H1 (cell line): ENCODE measurements at regions not wholly inside any gene's neighbourhood (a gene's known extent, or its start where the extent isn't known, plus 50 kb on each side); places are given as distances from the start of the nearest gene placed in this dataset.

ENCODE experiments used
- CTCF ChIA-PET: fragments of 300-600 bp; sonication (Branson Sonifier 250); formaldehyde crosslinking; loops from one replicate; lab custom pipeline; 2021; ENCODE audit not compliant: partially characterized antibody; lab: Charles Lee
- POLR2A ChIA-PET: fragments of 300-600 bp; sonication (Branson Sonifier 250); formaldehyde crosslinking; loops from one replicate; lab custom pipeline; 2021; ENCODE audit warnings: inconsistent platforms; ENCODE audit not compliant: partially characterized antibody; lab: Charles Lee
- DNase-seq, 2 experiments: peaks; one replicate each; pipeline versions ENCODE4 v3.0.0 to v3.0.0-alpha.2; 2010 to 2022; ENCODE audit warnings: low spot score in 2 of 2, low read depth in 1 of 2, mixed read lengths in 1 of 2
- FAIRE-seq: peaks from 2 replicates; lab custom pipeline; 2011; peaks lifted over from hg19 to GRCh38; lab: Jason Lieb, UNC
- H2AFZ ChIP-seq: 2 replicates; pipeline ENCODE4 v1.8.1; 2012; ENCODE audit warnings: low read length, inconsistent platforms
- H2AK5ac ChIP-seq: 2 replicates; pipeline ENCODE4 v1.6.1; 2013; ENCODE audit warnings: low read depth, low read length
- H2BK120ac ChIP-seq: replicated peaks from 2 replicates; pipeline ENCODE3; 2013; ENCODE audit warnings: low read depth, low read length, inconsistent platforms
- H2BK12ac ChIP-seq: 2 replicates; pipeline ENCODE4 v1.6.1; 2013; ENCODE audit warnings: low read depth, low read length
- H2BK15ac ChIP-seq: 2 replicates; pipeline ENCODE4 v1.6.1; 2013; ENCODE audit warnings: low read length
- H2BK20ac ChIP-seq: 2 replicates; pipeline ENCODE4 v1.6.1; 2013; ENCODE audit warnings: low read length
- H2BK5ac ChIP-seq: 2 replicates; pipeline ENCODE4 v1.6.1; 2013; ENCODE audit warnings: low read depth, low read length
- H3K14ac ChIP-seq: 2 replicates; pipeline ENCODE4 v1.6.1; 2013; ENCODE audit warnings: inconsistent platforms; ENCODE audit not compliant: insufficient read length
- H3K18ac ChIP-seq: 2 replicates; pipeline ENCODE4 v1.6.1; 2013; ENCODE audit warnings: low read length; ENCODE audit errors: extremely low read depth
- H3K23ac ChIP-seq: 2 replicates; pipeline ENCODE4 v1.6.1; 2013; ENCODE audit warnings: inconsistent platforms; ENCODE audit not compliant: insufficient read length
- H3K23me2 ChIP-seq: 2 replicates; pipeline ENCODE4 v1.6.1; 2013; ENCODE audit warnings: low read depth, low read length
- H3K27ac ChIP-seq: 2 replicates; pipeline ENCODE4 v1.6.1; 2011; ENCODE audit warnings: low read depth, low read length, inconsistent platforms
- H3K27me3 ChIP-seq, 4 experiments: replicated peaks in 1 of 4; 1 replicate in 1 of 4; 2 replicates in 3 of 4; pipeline versions ENCODE4 v1.6.1 to v1.8.1; 2011 to 2013; ENCODE audit warnings: low read length in 3 of 4, mild to moderate bottlenecking in 3 of 4, inconsistent platforms in 2 of 4, mixed read lengths in 2 of 4, moderate library complexity in 1 of 4; ENCODE audit not compliant: control insufficient read depth in 3 of 4, insufficient read depth in 3 of 4; ENCODE audit errors: extremely low read depth in 1 of 4
- H3K36me3 ChIP-seq, 4 experiments: 2 replicates each; pipeline versions ENCODE4 v1.6.1 to v1.8.1; 2011 to 2013; ENCODE audit warnings: mild to moderate bottlenecking in 4 of 4, low read length in 3 of 4, moderate library complexity in 2 of 4, control low read depth in 1 of 4, inconsistent platforms in 1 of 4; ENCODE audit not compliant: insufficient read depth in 4 of 4, control insufficient read depth in 2 of 4
- H3K4ac ChIP-seq: replicated peaks from 2 replicates; pipeline ENCODE3; 2013; ENCODE audit warnings: low read length, low read depth, mixed read lengths, inconsistent platforms; ENCODE audit not compliant: insufficient read length
- H3K4me1 ChIP-seq, 4 experiments: replicated peaks in 1 of 4; 1 replicate in 1 of 4; 2 replicates in 3 of 4; pipeline versions ENCODE4 v1.6.1 to v1.8.1; 2011 to 2013; ENCODE audit warnings: low read length in 3 of 4, inconsistent platforms in 2 of 4, mixed read lengths in 1 of 4; ENCODE audit not compliant: insufficient read depth in 4 of 4, control insufficient read depth in 3 of 4
- H3K4me2 ChIP-seq, 2 experiments: 2 replicates each; pipeline versions ENCODE4 v1.6.1 to v1.8.1; 2011 to 2013; ENCODE audit warnings: low read depth in 2 of 2, low read length in 2 of 2, control low read depth in 1 of 2, inconsistent platforms in 1 of 2, mild to moderate bottlenecking in 1 of 2; ENCODE audit not compliant: insufficient read depth in 1 of 2
- H3K4me3 ChIP-seq, 4 experiments: fragments of 200-600, 300-600 bp in 1 of 4; sonication (generic), shearing (Covaris generic), sonication (Bioruptor Twin) in 1 of 4; 2 replicates each; pipeline versions ENCODE4 v1.5.1 to v1.8.1; 2011 to 2016; ENCODE audit warnings: low read length in 4 of 4, low read depth in 3 of 4, control low read depth in 2 of 4, inconsistent platforms in 2 of 4, mild to moderate bottlenecking in 2 of 4, mixed read lengths in 1 of 4, moderate library complexity in 1 of 4; ENCODE audit not compliant: insufficient read depth in 2 of 4; ENCODE audit errors: extremely low read depth in 1 of 4
- H3K56ac ChIP-seq: replicated peaks from 2 replicates; pipeline ENCODE3; 2013; ENCODE audit warnings: low read depth, mild to moderate bottlenecking, mixed read lengths, low read length, inconsistent platforms; ENCODE audit not compliant: insufficient read length
- H3K79me1 ChIP-seq: 2 replicates; pipeline ENCODE4 v1.6.1; 2013; ENCODE audit warnings: low read depth, low read length, control low read depth
- H3K79me2 ChIP-seq, 2 experiments: 2 replicates each; pipeline versions ENCODE4 v1.6.1 to v1.8.1; 2012 to 2013; ENCODE audit warnings: low read length in 2 of 2, mild to moderate bottlenecking in 2 of 2, inconsistent platforms in 1 of 2; ENCODE audit not compliant: insufficient read depth in 2 of 2, control insufficient read depth in 1 of 2
- H3K9ac ChIP-seq, 4 experiments: replicated peaks in 1 of 4; 1 replicate in 1 of 4; 2 replicates in 3 of 4; pipeline versions ENCODE4 v1.6.1 to v1.8.1; 2011 to 2013; ENCODE audit warnings: low read depth in 3 of 4, low read length in 3 of 4, control low read depth in 2 of 4, mild to moderate bottlenecking in 2 of 4, moderate library complexity in 2 of 4, inconsistent platforms in 1 of 4; ENCODE audit errors: extremely low read depth in 1 of 4
- H3K9me3 ChIP-seq, 2 experiments: 2 replicates each; pipeline versions ENCODE4 v1.6.1 to v1.8.1; 2012 to 2013; ENCODE audit warnings: mild to moderate bottlenecking in 2 of 2, moderate library complexity in 2 of 2, control low read depth in 1 of 2, inconsistent platforms in 1 of 2, low read depth in 1 of 2, low read length in 1 of 2, mixed read lengths in 1 of 2; ENCODE audit not compliant: insufficient read depth in 2 of 2
- H4K20me1 ChIP-seq, 2 experiments: replicated peaks in 1 of 2; 2 replicates each; pipeline versions ENCODE3 to v1.8.1; 2011 to 2013; ENCODE audit warnings: inconsistent platforms in 2 of 2, low read length in 2 of 2, mild to moderate bottlenecking in 1 of 2; ENCODE audit not compliant: insufficient read depth in 2 of 2, control insufficient read depth in 1 of 2
- H4K5ac ChIP-seq: 2 replicates; pipeline ENCODE4 v1.6.1; 2013; ENCODE audit warnings: low read length, low read depth, mixed read lengths, inconsistent platforms; ENCODE audit not compliant: insufficient read length
- H4K8ac ChIP-seq: 2 replicates; pipeline ENCODE4 v1.8.0; 2013; ENCODE audit warnings: mild to moderate bottlenecking, moderate library complexity, low read length, inconsistent platforms; ENCODE audit not compliant: insufficient read depth; ENCODE audit errors: extremely low read depth
- H4K91ac ChIP-seq: replicated peaks from 2 replicates; pipeline ENCODE3; 2013; ENCODE audit warnings: low read length, mixed read lengths, inconsistent platforms; ENCODE audit not compliant: insufficient read length
- CBX8 ChIP-seq: fragments of 300-800, 300-1000 bp; sonication (generic); IDR thresholded peaks from 2 replicates; pipeline ENCODE4 v1.7.1; 2016; ENCODE audit warnings: low read depth, low read length, borderline replicate concordance
- CEBPB ChIP-seq: IDR thresholded peaks from 2 replicates; pipeline ENCODE4 v1.6.1; 2012; ENCODE audit warnings: low read depth, low read length
- CHD2 ChIP-seq: IDR thresholded peaks from 2 replicates; pipeline ENCODE4 v1.6.1; 2012; ENCODE audit warnings: low read length, improper control_type of control experiment
- CREB1 ChIP-seq: IDR thresholded peaks from 2 replicates; pipeline ENCODE4 v1.6.1; 2012; ENCODE audit warnings: inconsistent platforms
- FOSL1 ChIP-seq: IDR thresholded peaks from 2 replicates; pipeline ENCODE4 v1.6.1; 2011; ENCODE audit warnings: mild to moderate bottlenecking, low read depth, low read length, moderate library complexity; ENCODE audit not compliant: insufficient read depth
- GTF2F1 ChIP-seq: IDR thresholded peaks from 2 replicates; pipeline ENCODE4 v1.6.1; 2012; ENCODE audit warnings: low read depth, low read length, improper control_type of control experiment, borderline replicate concordance
- KDM1A ChIP-seq: fragments of 200-600, 300-600 bp; sonication (generic); IDR thresholded peaks from 2 replicates; pipeline ENCODE4 v1.7.1; 2016; ENCODE audit warnings: mild to moderate bottlenecking, low read length, borderline replicate concordance
- MAFK ChIP-seq: IDR thresholded peaks from 2 replicates; pipeline ENCODE4 v1.6.1; 2012; ENCODE audit warnings: low read depth, mild to moderate bottlenecking, improper control_type of control experiment, low read length
- SP4 ChIP-seq: IDR thresholded peaks from 2 replicates; pipeline ENCODE4 v1.6.1; 2012; ENCODE audit warnings: low read length, inconsistent platforms
- TAF1 ChIP-seq: IDR thresholded peaks from 2 replicates; pipeline ENCODE4 v1.6.1; 2011; ENCODE audit warnings: mild to moderate bottlenecking, low read depth, low read length
- YY1 ChIP-seq: IDR thresholded peaks from 2 replicates; pipeline ENCODE4 v1.6.1; 2011; ENCODE audit warnings: low read depth, mild to moderate bottlenecking, low read length
- WGBS, 2 experiments: shearing (Covaris generic) in 1 of 2; methylation state at CpG; one replicate each; pipeline versions ENCODE4 v1.1.6 to v1.1.7; 2013 to 2015; ENCODE audit warnings: low lambda C conversion rate in 2 of 2, mixed read lengths in 2 of 2, inconsistent platforms in 1 of 2, low coverage in 1 of 2, missing lambda C conversion rate in 1 of 2; ENCODE audit not compliant: insufficient replicate concordance in 2 of 2, insufficient coverage in 1 of 2, insufficient read length in 1 of 2; ENCODE audit errors: extremely low coverage in 1 of 2, missing lambda C conversion rate in 1 of 2; 5-methylcytosine and 5-hydroxymethylcytosine counted together
- TF ChIP-seq, protein P1 (sequence below): IDR thresholded peaks from 2 replicates; pipeline ENCODE4 v1.6.1; 2012; ENCODE audit warnings: low read length, inconsistent platforms

DNA sequence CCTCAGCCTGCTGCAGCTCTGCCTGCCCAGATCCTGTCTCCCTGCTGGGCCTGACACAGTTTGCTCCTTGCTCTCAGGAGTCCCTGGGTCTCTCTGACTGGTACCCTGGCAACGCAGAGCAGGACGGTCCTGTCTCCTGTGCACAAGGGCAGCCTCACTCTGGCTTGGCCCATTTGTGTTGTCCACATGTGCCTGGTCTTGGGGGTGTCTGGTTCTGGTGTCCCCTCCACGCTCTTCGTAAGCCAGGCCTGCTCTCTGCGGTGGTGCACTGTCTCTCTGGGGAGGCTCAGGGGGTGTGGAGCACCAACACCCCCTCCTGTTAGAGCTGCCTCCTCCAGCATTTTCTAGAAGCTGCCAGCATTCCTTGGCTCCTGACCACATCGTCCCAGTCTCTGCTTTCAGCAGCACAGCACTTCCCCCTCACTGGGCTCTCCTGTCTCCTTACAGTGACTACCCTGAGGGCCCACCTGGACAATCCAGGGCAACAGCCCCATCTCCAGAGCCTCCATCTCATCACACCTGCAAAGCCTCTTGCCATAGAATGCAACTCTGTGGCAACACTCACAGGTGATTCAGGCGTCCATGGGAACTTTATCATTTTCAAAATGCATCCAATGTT lies 235.6 kb upstream of the HS6ST1 start:
- no peak for DNase-seq
- Histone ChIP-seq H3K4me3 (no peak overlapping the region), H4K91ac (peak overlapping the region; percentile 42), H4K5ac (no peak overlapping the region), H2AFZ (no peak overlapping the region), H3K23ac (no peak overlapping the region), H3K79me1 (no peaks in the 10 kb centered on the region), H3K4ac (no peak overlapping the region), H4K8ac (no peak overlapping the region; the same call in 1 of the 2 replicates), H3K36me3 (no peaks in the 10 kb centered on the region), H3K56ac (no peak overlapping the region), H3K14ac (no peak overlapping the region), H2AK5ac (peak overlapping the region; percentile 15; the same call in 1 of the 2 replicates), H2BK20ac (no peak overlapping the region), H4K20me1 (no peaks in the 10 kb centered on the region), H3K9ac (no peak overlapping the region), H2BK5ac (no peak overlapping the region), H2BK12ac (no peak overlapping the region; the same call in 1 of the 2 replicates), H3K4me1 (peaks cover 0 to 8% (median 0%) of the 10 kb centered on the region in 4 experiments; a peak in 2 of 7 replicates), H2BK15ac (0 out of 2 replicates have a peak overlapping the region, but pooled peaks have one; percentile 29), H3K18ac (no peak overlapping the region; the same call in 1 of the 2 replicates), H3K27me3 (no peaks in the 10 kb centered on the region), H3K4me2 (no peak overlapping the region), H3K79me2 (no peaks in the 10 kb centered on the region), H2BK120ac (no peak overlapping the region), H3K27ac (no peak overlapping the region), H3K9me3 (no peaks in the 10 kb centered on the region; a peak in 2 of 4 replicates), H3K23me2 (no peaks in the 10 kb centered on the region)
- CTCF ChIA-PET: interaction anchor here (1.5 kb wide), 1 partner anchor 8 kb away, joined by 3 read pairs; no protein-coding TSS in a partner anchor
- no peak for FAIRE-seq
- POLR2A ChIA-PET: no interaction called here
- WGBS, 2 experiments: 85% methylated on average over 7 of the region's 7 CpGs; no CpG with 5 or more reads in 1 of the 2 experiments
- TF ChIP-seq KDM1A: no peak
- TF ChIP-seq GTF2F1: no peak
- TF ChIP-seq TAF1: no peak
- TF ChIP-seq, protein P1, sequence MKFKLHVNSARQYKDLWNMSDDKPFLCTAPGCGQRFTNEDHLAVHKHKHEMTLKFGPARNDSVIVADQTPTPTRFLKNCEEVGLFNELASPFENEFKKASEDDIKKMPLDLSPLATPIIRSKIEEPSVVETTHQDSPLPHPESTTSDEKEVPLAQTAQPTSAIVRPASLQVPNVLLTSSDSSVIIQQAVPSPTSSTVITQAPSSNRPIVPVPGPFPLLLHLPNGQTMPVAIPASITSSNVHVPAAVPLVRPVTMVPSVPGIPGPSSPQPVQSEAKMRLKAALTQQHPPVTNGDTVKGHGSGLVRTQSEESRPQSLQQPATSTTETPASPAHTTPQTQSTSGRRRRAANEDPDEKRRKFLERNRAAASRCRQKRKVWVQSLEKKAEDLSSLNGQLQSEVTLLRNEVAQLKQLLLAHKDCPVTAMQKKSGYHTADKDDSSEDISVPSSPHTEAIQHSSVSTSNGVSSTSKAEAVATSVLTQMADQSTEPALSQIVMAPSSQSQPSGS: no peak
- TF ChIP-seq YY1: no peak
- TF ChIP-seq FOSL1: no peak
- TF ChIP-seq SP4: no peak
- TF ChIP-seq CHD2: no peak
- no peak for TF ChIP-seq MAFK
- no peak for TF ChIP-seq CBX8
- TF ChIP-seq CREB1: no peak
- TF ChIP-seq CEBPB: no peak
